T follicular helper cell (primary cell): ENCODE measurements at regions not wholly inside any gene's neighbourhood (a gene's known extent, or its start where the extent isn't known, plus 50 kb on each side); places are given as distances from the start of the nearest gene placed in this dataset.
A peak's percentile ranks its signal among the peaks of the same experiment; 100 is the strongest.
"Not testable (repeated sequence)": the region's sequence is repeated elsewhere in the genome, so short reads cannot be mapped to it uniquely, and the experiment has no call there.

Experiments
- DNase-seq: peaks from one replicate; pipeline ENCODE4 v3.0.0-alpha.2; 2020; ENCODE audit warnings: low read depth

- DNase-seq = not testable (repeated sequence)
These were observed 180.1 kb downstream of the PLPPR4 start for GRCh38 chr1:99444211-99444927.

GRCh38 chr1:99445071-99445470 is 180.8 kb downstream of the PLPPR4 start:
- no peak for DNase-seq

GRCh38 chr1:99445486-99445885 is 181.2 kb downstream of the PLPPR4 start:
- no peak for DNase-seq

GRCh38 chr1:99447721-99448120 is 183.4 kb downstream of the PLPPR4 start:
- no peak for DNase-seq

GRCh38 chr1:99455760-99456159 is 190.2 kb upstream of the PALMD start:
- no peak for DNase-seq

- no peak for DNase-seq
These were observed 189.4 kb upstream of the PALMD start for GRCh38 chr1:99456536-99456935.

GRCh38 chr1:99457381-99458165 is 188.3 kb upstream of the PALMD start:
- no peak for DNase-seq

GRCh38 chr1:99461499-99461898 is 184.4 kb upstream of the PALMD start:
- DNase-seq = no peak

GRCh38 chr1:99464738-99465137 is 181.2 kb upstream of the PALMD start:
- DNase-seq = no peak

GRCh38 chr1:99465176-99465900 is 180.6 kb upstream of the PALMD start:
- DNase-seq = no peak

GRCh38 chr1:99467645-99468044 is 178.3 kb upstream of the PALMD start:
- DNase-seq = no peak

GRCh38 chr1:99469550-99469971 is 176.4 kb upstream of the PALMD start:
- DNase-seq = no peak

- DNase-seq = no peak
These were observed 173.0 kb upstream of the PALMD start for GRCh38 chr1:99472893-99473292.

GRCh38 chr1:99474350-99474893 is 171.5 kb upstream of the PALMD start:
- no peak for DNase-seq

- DNase-seq = no peak
These were observed 169.9 kb upstream of the PALMD start for GRCh38 chr1:99476058-99476457.

GRCh38 chr1:99481391-99481996 is 164.4 kb upstream of the PALMD start:
- peak; percentile 19 for DNase-seq

- no peak for DNase-seq
These were observed 163.6 kb upstream of the PALMD start for GRCh38 chr1:99482286-99482685.

GRCh38 chr1:99482750-99483149 is 163.2 kb upstream of the PALMD start:
- no peak for DNase-seq

- no peak for DNase-seq
These were observed 155.9 kb upstream of the PALMD start for GRCh38 chr1:99490031-99490430.

GRCh38 chr1:99496067-99496466 is 149.8 kb upstream of the PALMD start:
- DNase-seq = no peak

GRCh38 chr1:99497690-99498089 is 148.2 kb upstream of the PALMD start:
- DNase-seq = no peak

- no peak for DNase-seq
These were observed 145.4 kb upstream of the PALMD start for GRCh38 chr1:99500541-99500940.
